ENCODE measurements at regions not wholly inside any gene's neighbourhood (a gene's known extent, or its start where the extent isn't known, plus 50 kb on each side); places are given as distances from the start of the nearest gene placed in this dataset.

GRCh38 chr2:111219285-111219684, 98.6 kb downstream of the BCL2L11 start:
- DNase-seq, result no peak

GRCh38 chr2:111219734-111220505, 99.2 kb downstream of the BCL2L11 start:
- DNase-seq, result no peak

GRCh38 chr2:111220962-111221361, 100.2 kb downstream of the BCL2L11 start:
- no peak for DNase-seq

- peak; percentile 96 for DNase-seq
Observed at GRCh38 chr2:111221701-111222100, 101.0 kb downstream of the BCL2L11 start.

- DNase-seq, result no peak
Observed at GRCh38 chr2:111222204-111222866, 101.6 kb downstream of the BCL2L11 start.

GRCh38 chr2:111225856-111226255, 105.1 kb downstream of the BCL2L11 start:
- DNase-seq, result peak; percentile 59

- DNase-seq, result peak; percentile 16
Observed at GRCh38 chr2:111226876-111227700, 106.4 kb downstream of the BCL2L11 start.

- DNase-seq, result no peak
Observed at GRCh38 chr2:111227716-111228141, 107.0 kb downstream of the BCL2L11 start.

GRCh38 chr2:111231532-111232252, 111.0 kb downstream of the BCL2L11 start:
- DNase-seq, result no peak

GRCh38 chr2:111235192-111236015, 114.7 kb downstream of the BCL2L11 start:
- DNase-seq, result peak; percentile 47

- peak; percentile 94 for DNase-seq
Observed at GRCh38 chr2:111236025-111236424, 115.3 kb downstream of the BCL2L11 start.

- no peak for DNase-seq
Observed at GRCh38 chr2:111238296-111238695, 117.6 kb downstream of the BCL2L11 start.

GRCh38 chr2:111239107-111239506, 118.4 kb downstream of the BCL2L11 start:
- no peak for DNase-seq

GRCh38 chr2:111239581-111240249, 119.0 kb downstream of the BCL2L11 start:
- no peak for DNase-seq

- no peak for DNase-seq
Observed at GRCh38 chr2:111243295-111243694, 122.6 kb downstream of the BCL2L11 start.

GRCh38 chr2:111244864-111245263, 124.2 kb downstream of the BCL2L11 start:
- no peak for DNase-seq

- DNase-seq, result no peak
Observed at GRCh38 chr2:111246620-111247061, 125.9 kb downstream of the BCL2L11 start.

GRCh38 chr2:111247491-111247890, 126.8 kb downstream of the BCL2L11 start:
- no peak for DNase-seq

- no peak for DNase-seq
Observed at GRCh38 chr2:111249806-111250205, 129.1 kb downstream of the BCL2L11 start.

GRCh38 chr2:111250448-111251030, 129.8 kb downstream of the BCL2L11 start:
- DNase-seq, result no peak

GRCh38 chr2:111251711-111252110, 131.0 kb downstream of the BCL2L11 start:
- DNase-seq, result no peak

Measured in DMS79 treated with DMSO at 0.1 percent for 48 hours (cell line).